KMS-11 (cell line): ENCODE measurements at regions not wholly inside any gene's neighbourhood (a gene's known extent, or its start where the extent isn't known, plus 50 kb on each side); places are given as distances from the start of the nearest gene placed in this dataset.

Experiments
- H2AFZ ChIP-seq: fragments of 200-600 bp; sonication (generic); 2 replicates; pipeline ENCODE4 v1.6.1; 2016; ENCODE audit warnings: antibody characterized with exemption, mixed run types, low read depth
- H3K27ac ChIP-seq: fragments of 200-600 bp; sonication (generic); 2 replicates; pipeline ENCODE4 v1.6.1; 2016; ENCODE audit warnings: mild to moderate bottlenecking, mixed run types
- H3K27me3 ChIP-seq: fragments of 200-600 bp; sonication (generic); 2 replicates; pipeline ENCODE4 v1.6.1; 2017; ENCODE audit warnings: mild to moderate bottlenecking, low read depth, mixed run types, moderate library complexity; ENCODE audit not compliant: insufficient read depth
- H3K36me3 ChIP-seq: fragments of 200-600 bp; sonication (generic); 2 replicates; pipeline ENCODE4 v1.6.1; 2017; ENCODE audit warnings: mild to moderate bottlenecking, mixed run types; ENCODE audit not compliant: insufficient read depth
- H3K4me1 ChIP-seq: fragments of 200-600 bp; sonication (generic); 2 replicates; pipeline ENCODE4 v1.6.1; 2016; ENCODE audit warnings: mild to moderate bottlenecking, low read depth, mixed run types; ENCODE audit not compliant: poor library complexity, severe bottlenecking
- H3K4me2 ChIP-seq: fragments of 200-600 bp; sonication (generic); 2 replicates; pipeline ENCODE4 v1.7.0; 2016; ENCODE audit warnings: mild to moderate bottlenecking, mixed run types
- H3K4me3 ChIP-seq: fragments of 200-600 bp; sonication (generic); IDR thresholded peaks from 2 replicates; pipeline ENCODE4 v1.6.1; 2017; ENCODE audit warnings: low read depth, low read length, mixed read lengths; ENCODE audit not compliant: insufficient read depth
- H3K79me2 ChIP-seq: fragments of 200-600 bp; sonication (generic); 2 replicates; pipeline ENCODE4 v1.6.1; 2016; ENCODE audit warnings: low read depth, mixed run types; ENCODE audit not compliant: insufficient read depth
- H3K9ac ChIP-seq: fragments of 200-600 bp; sonication (generic); 2 replicates; pipeline ENCODE4 v1.6.1; 2016; ENCODE audit warnings: mild to moderate bottlenecking, mixed run types
- H4K20me1 ChIP-seq: fragments of 200-600 bp; sonication (generic); 2 replicates; pipeline ENCODE4 v1.6.1; 2016; ENCODE audit warnings: mild to moderate bottlenecking, mixed run types; ENCODE audit not compliant: insufficient read depth
- TF ChIP-seq, protein P1 (sequence below): fragments of 200-600 bp; sonication (generic); conservative IDR thresholded peaks from 2 replicates; pipeline ENCODE4 v1.6.1; 2017; ENCODE audit warnings: low read depth, mild to moderate bottlenecking, antibody characterized with exemption, low read length, moderate library complexity, mixed read lengths

GRCh38 chr5:103362211-103362610 is 103.6 kb downstream of the MACIR start:
- Histone ChIP-seq H3K4me1 (no peaks in the 10 kb centered on the region), H2AFZ (no peak overlapping the region), H3K9ac (no peak overlapping the region), H3K79me2 (no peaks in the 10 kb centered on the region), H3K4me2 (no peak overlapping the region), H3K27ac (no peak overlapping the region), H3K36me3 (no peaks in the 10 kb centered on the region), H3K27me3 (no peaks in the 10 kb centered on the region), H4K20me1 (no peaks in the 10 kb centered on the region), H3K4me3 (no peak overlapping the region)
- TF ChIP-seq, protein P1, sequence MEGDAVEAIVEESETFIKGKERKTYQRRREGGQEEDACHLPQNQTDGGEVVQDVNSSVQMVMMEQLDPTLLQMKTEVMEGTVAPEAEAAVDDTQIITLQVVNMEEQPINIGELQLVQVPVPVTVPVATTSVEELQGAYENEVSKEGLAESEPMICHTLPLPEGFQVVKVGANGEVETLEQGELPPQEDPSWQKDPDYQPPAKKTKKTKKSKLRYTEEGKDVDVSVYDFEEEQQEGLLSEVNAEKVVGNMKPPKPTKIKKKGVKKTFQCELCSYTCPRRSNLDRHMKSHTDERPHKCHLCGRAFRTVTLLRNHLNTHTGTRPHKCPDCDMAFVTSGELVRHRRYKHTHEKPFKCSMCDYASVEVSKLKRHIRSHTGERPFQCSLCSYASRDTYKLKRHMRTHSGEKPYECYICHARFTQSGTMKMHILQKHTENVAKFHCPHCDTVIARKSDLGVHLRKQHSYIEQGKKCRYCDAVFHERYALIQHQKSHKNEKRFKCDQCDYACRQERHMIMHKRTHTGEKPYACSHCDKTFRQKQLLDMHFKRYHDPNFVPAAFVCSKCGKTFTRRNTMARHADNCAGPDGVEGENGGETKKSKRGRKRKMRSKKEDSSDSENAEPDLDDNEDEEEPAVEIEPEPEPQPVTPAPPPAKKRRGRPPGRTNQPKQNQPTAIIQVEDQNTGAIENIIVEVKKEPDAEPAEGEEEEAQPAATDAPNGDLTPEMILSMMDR, result no peak

GRCh38 chr5:103360475-103360874 is 101.9 kb downstream of the MACIR start:
- H3K27ac ChIP-seq, result no peak overlapping the region
- no peaks in the 10 kb centered on the region for H3K36me3 ChIP-seq
- no peak overlapping the region for H3K4me3 ChIP-seq
- H3K27me3 ChIP-seq, result no peaks in the 10 kb centered on the region
- no peak overlapping the region for H2AFZ ChIP-seq
- H3K4me1 ChIP-seq, result peaks cover 10% of the 10 kb centered on the region
- TF ChIP-seq, protein P1, result no peak
- no peak overlapping the region for H3K4me2 ChIP-seq
- H4K20me1 ChIP-seq, result no peaks in the 10 kb centered on the region
- H3K9ac ChIP-seq, result no peak overlapping the region
- no peaks in the 10 kb centered on the region for H3K79me2 ChIP-seq

GRCh38 chr5:103358305-103358995 is 99.9 kb downstream of the MACIR start:
- no peaks in the 10 kb centered on the region for H3K79me2 ChIP-seq
- H4K20me1 ChIP-seq, result no peaks in the 10 kb centered on the region
- H2AFZ ChIP-seq, result no peak overlapping the region
- TF ChIP-seq, protein P1, result no peak
- no peak overlapping the region for H3K4me2 ChIP-seq
- H3K27me3 ChIP-seq, result no peaks in the 10 kb centered on the region
- no peak overlapping the region for H3K4me3 ChIP-seq
- no peaks in the 10 kb centered on the region for H3K36me3 ChIP-seq
- H3K4me1 ChIP-seq, result peaks cover 10% of the 10 kb centered on the region
- H3K27ac ChIP-seq, result no peak overlapping the region
- H3K9ac ChIP-seq, result no peak overlapping the region

GRCh38 chr5:103357636-103358035 is 99.1 kb downstream of the MACIR start:
- TF ChIP-seq, protein P1, result no peak
- H3K4me3 ChIP-seq, result no peak overlapping the region
- H3K27ac ChIP-seq, result no peak overlapping the region
- H3K27me3 ChIP-seq, result no peaks in the 10 kb centered on the region
- H2AFZ ChIP-seq, result no peak overlapping the region
- no peaks in the 10 kb centered on the region for H3K36me3 ChIP-seq
- peaks cover 10% of the 10 kb centered on the region for H3K4me1 ChIP-seq
- no peaks in the 10 kb centered on the region for H4K20me1 ChIP-seq
- no peak overlapping the region for H3K9ac ChIP-seq
- no peaks in the 10 kb centered on the region for H3K79me2 ChIP-seq
- no peak overlapping the region for H3K4me2 ChIP-seq
